Stomach (tissue), 8 donors: ENCODE measurements at regions not wholly inside any gene's neighbourhood (a gene's known extent, or its start where the extent isn't known, plus 50 kb on each side); places are given as distances from the start of the nearest gene placed in this dataset.

Experiments
- DNase-seq, 2 donors: peaks; one replicate each; pipeline versions ENCODE4 v3.0.0 to v3.0.0-alpha.2; 2013 to 2019
- H3K27ac ChIP-seq, 5 donors: fragments of 200-600 bp in 4 of 5; sonication (generic) in 4 of 5; one replicate each; pipeline ENCODE4 v1.5.1; 2013 to 2019; ENCODE audit warnings: mild to moderate bottlenecking in 1 of 5, moderate library complexity in 1 of 5
- H3K27me3 ChIP-seq, 3 donors: fragments of 200-600 bp; sonication (generic); one replicate each; pipeline ENCODE4 v1.5.1; 2017 to 2019; ENCODE audit warnings: mixed run types in 1 of 3
- H3K36me3 ChIP-seq, 4 donors: fragments of 200-600 bp; sonication (generic); 1 replicate in 3 of 4; 2 replicates in 1 of 4; pipeline ENCODE4 v1.5.1; 2016 to 2019
- H3K4me1 ChIP-seq, 4 donors: fragments of 200-600 bp; sonication (generic); one replicate each; pipeline ENCODE4 v1.5.1; 2016 to 2019
- H3K4me3 ChIP-seq, 4 donors: fragments of 200-600 bp; sonication (generic) in 3 of 4; one replicate each; pipeline ENCODE4 v1.5.1; 2016 to 2019; ENCODE audit warnings: mild to moderate bottlenecking in 1 of 4
- H3K9me3 ChIP-seq, 4 donors: fragments of 200-600 bp; sonication (generic); one replicate each; pipeline ENCODE4 v1.5.1; 2016 to 2019
- CTCF ChIP-seq, 7 experiments: fragments of 450-650 bp in 4 of 7; fragments of 200-600 bp in 3 of 7; sonication (generic) in 3 of 7; IDR thresholded peaks; one replicate each; pipeline ENCODE4 v1.5.1; 2016 to 2019; ENCODE audit warnings: antibody characterized with exemption in 7 of 7, control low read depth in 2 of 7, mild to moderate bottlenecking in 1 of 7
- EP300 ChIP-seq: sonication (generic); formaldehyde crosslinking; IDR thresholded peaks from one replicate; pipeline ENCODE4 v1.6.1; 2017; ENCODE audit warnings: antibody characterized with exemption
- POLR2A ChIP-seq, 4 donors: fragments of 450-650 bp; IDR thresholded peaks; one replicate each; pipeline ENCODE4 v1.6.1; 2016; ENCODE audit warnings: antibody characterized with exemption in 4 of 4, control low read depth in 2 of 4, mild to moderate bottlenecking in 1 of 4, moderate library complexity in 1 of 4
- POLR2AphosphoS5 ChIP-seq, 3 donors: sonication (generic); formaldehyde crosslinking; IDR thresholded peaks; one replicate each; pipeline ENCODE4 v1.6.1; 2016; ENCODE audit warnings: antibody characterized with exemption in 3 of 3
- WGBS, 5 donors: extraction: QIAGEN DNeasy Blood & Tissue Kit in 3 of 5; methylation state at CpG; one replicate each; pipeline versions ENCODE4 v1.1.5 to v1.1.7; 2013 to 2018; 5-methylcytosine and 5-hydroxymethylcytosine counted together
- intact Hi-C: fragments of 100-400 bp; cut with DNase I; formaldehyde crosslinking; loops from one replicate; pipeline ENCODE4 v1.15.1; 2023; ENCODE audit warnings: low total_unique reads
- donor health status: healthy with polysubstance abuse.
- donor health status: Bipolar disorder and iron deficiency.
- donor health status: healthy.

- H3K27ac ChIP-seq, result no peak overlapping the region
- no peaks in the 10 kb centered on the region for H3K4me1 ChIP-seq
- no peaks in the 10 kb centered on the region for H3K36me3 ChIP-seq
- H3K27me3 ChIP-seq, result no peaks in the 10 kb centered on the region
- DNase-seq, result no peak
- H3K4me3 ChIP-seq, result no peak overlapping the region
- 62 to 70% (median 65%) methylated on average over 4 of the region's 4 CpGs for WGBS, 5 donors
- intact Hi-C loops, result no loop called here
- H3K9me3 ChIP-seq, result no peaks in the 10 kb centered on the region
- no peak for TF ChIP-seq POLR2AphosphoS5 (IDR thresholded peaks at IDR 0.05)
- no peak for TF ChIP-seq POLR2A (IDR thresholded peaks at IDR 0.05)
- TF ChIP-seq EP300, result no peak
- no peak for TF ChIP-seq CTCF (IDR thresholded peaks at IDR 0.05)
Measured at GRCh38 chr16:25586826-25587225, 104.9 kb upstream of the HS3ST4 start.

- no peak for DNase-seq
- H3K36me3 ChIP-seq, result no peaks in the 10 kb centered on the region
- H3K27me3 ChIP-seq, result no peaks in the 10 kb centered on the region
- intact Hi-C loops, result no loop called here
- H3K9me3 ChIP-seq, result no peaks in the 10 kb centered on the region
- TF ChIP-seq CTCF (IDR thresholded peaks at IDR 0.05) (no peak), POLR2AphosphoS5 (IDR thresholded peaks at IDR 0.05) (no peak), POLR2A (IDR thresholded peaks at IDR 0.05) (no peak), EP300 (no peak)
- 76 to 88% (median 86%) methylated on average over 1 of the region's 1 CpG for WGBS, 5 donors
- no peak overlapping the region for H3K4me3 ChIP-seq
- no peak overlapping the region for H3K27ac ChIP-seq
- H3K4me1 ChIP-seq, result no peaks in the 10 kb centered on the region
Measured at GRCh38 chr16:25585526-25585925, 106.2 kb upstream of the HS3ST4 start.

GRCh38 chr16:25580041-25580440 is 111.7 kb upstream of the HS3ST4 start:
- TF ChIP-seq CTCF (IDR thresholded peaks at IDR 0.05) (no peak), EP300 (no peak), POLR2AphosphoS5 (IDR thresholded peaks at IDR 0.05) (no peak), POLR2A (IDR thresholded peaks at IDR 0.05) (no peak)
- Histone ChIP-seq H3K36me3 (no peaks in the 10 kb centered on the region), H3K4me3 (no peak overlapping the region), H3K27me3 (no peaks in the 10 kb centered on the region), H3K4me1 (no peaks in the 10 kb centered on the region), H3K27ac (no peak overlapping the region), H3K9me3 (no peaks in the 10 kb centered on the region)
- intact Hi-C loops, result no loop called here
- 80 to 89% (median 88%) methylated on average over 13 to 14 of the region's 14 CpGs for WGBS, 5 donors
- no peak for DNase-seq

GRCh38 chr16:25575363-25575762 is 116.4 kb upstream of the HS3ST4 start:
- H3K9me3 ChIP-seq, result peaks cover 0 to 3% (median 0%) of the 10 kb centered on the region in 4 donors
- no peaks in the 10 kb centered on the region for H3K27me3 ChIP-seq
- no peak overlapping the region for H3K4me3 ChIP-seq
- WGBS, 5 donors, result 41 to 64% (median 49%) methylated on average over 5 of the region's 5 CpGs
- TF ChIP-seq EP300, result no peak
- no peak for TF ChIP-seq POLR2AphosphoS5 (IDR thresholded peaks at IDR 0.05)
- TF ChIP-seq CTCF (IDR thresholded peaks at IDR 0.05), result no peak
- TF ChIP-seq POLR2A (IDR thresholded peaks at IDR 0.05), result no peak
- no peaks in the 10 kb centered on the region for H3K4me1 ChIP-seq
- H3K36me3 ChIP-seq, result no peaks in the 10 kb centered on the region
- intact Hi-C loops, result no loop called here
- H3K27ac ChIP-seq, result no peak overlapping the region
- DNase-seq, result no peak
